Fibroblast of lung (primary cell): ENCODE measurements at regions not wholly inside any gene's neighbourhood (a gene's known extent, or its start where the extent isn't known, plus 50 kb on each side); places are given as distances from the start of the nearest gene placed in this dataset.

Experiments
- EZH2 ChIP-seq: IDR thresholded peaks from 2 replicates; pipeline ENCODE4 v1.5.1; 2012; ENCODE audit warnings: low read length, control low read depth, mild to moderate bottlenecking; ENCODE audit errors: missing control alignments
- TF ChIP-seq, protein P1 (sequence below), 2 donors: IDR thresholded peaks in 1 of 2; conservative IDR thresholded peaks in 1 of 2; 1 replicate in 1 of 2; 2 replicates in 1 of 2; pipeline ENCODE4 v1.5.1; 2011 to 2012; ENCODE audit warnings: low read length in 2 of 2, control low read depth in 1 of 2, inconsistent platforms in 1 of 2, low read depth in 1 of 2, mild to moderate bottlenecking in 1 of 2

DNA sequence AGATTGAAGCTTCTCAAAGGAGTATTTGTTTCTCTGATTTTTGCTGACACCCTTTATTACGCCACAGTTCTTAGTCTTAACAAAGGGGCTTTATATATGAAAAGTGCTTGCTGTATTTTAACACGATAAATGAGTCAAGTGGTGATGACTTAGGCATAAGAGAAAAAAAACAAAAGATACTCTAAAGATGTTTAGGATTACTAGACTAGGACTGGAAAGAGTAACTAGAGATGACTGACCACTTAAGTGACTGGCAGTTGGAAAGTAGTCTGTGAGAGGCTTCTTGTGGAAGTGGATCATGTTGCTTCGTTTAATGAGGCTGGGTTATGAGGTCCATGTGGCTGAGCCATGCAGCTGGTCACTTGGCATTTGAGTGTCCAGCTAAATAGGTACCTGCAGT is 69.4 kb upstream of the ACTBL2 start:
- TF ChIP-seq, protein P1, sequence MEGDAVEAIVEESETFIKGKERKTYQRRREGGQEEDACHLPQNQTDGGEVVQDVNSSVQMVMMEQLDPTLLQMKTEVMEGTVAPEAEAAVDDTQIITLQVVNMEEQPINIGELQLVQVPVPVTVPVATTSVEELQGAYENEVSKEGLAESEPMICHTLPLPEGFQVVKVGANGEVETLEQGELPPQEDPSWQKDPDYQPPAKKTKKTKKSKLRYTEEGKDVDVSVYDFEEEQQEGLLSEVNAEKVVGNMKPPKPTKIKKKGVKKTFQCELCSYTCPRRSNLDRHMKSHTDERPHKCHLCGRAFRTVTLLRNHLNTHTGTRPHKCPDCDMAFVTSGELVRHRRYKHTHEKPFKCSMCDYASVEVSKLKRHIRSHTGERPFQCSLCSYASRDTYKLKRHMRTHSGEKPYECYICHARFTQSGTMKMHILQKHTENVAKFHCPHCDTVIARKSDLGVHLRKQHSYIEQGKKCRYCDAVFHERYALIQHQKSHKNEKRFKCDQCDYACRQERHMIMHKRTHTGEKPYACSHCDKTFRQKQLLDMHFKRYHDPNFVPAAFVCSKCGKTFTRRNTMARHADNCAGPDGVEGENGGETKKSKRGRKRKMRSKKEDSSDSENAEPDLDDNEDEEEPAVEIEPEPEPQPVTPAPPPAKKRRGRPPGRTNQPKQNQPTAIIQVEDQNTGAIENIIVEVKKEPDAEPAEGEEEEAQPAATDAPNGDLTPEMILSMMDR (conservative IDR thresholded peaks at IDR 0.05 in 1 of 2, IDR thresholded peaks at IDR 0.05 in 1 of 2; ENCODE audit: low read depth in 1 of 2, low read length in 2 of 2) = no peak
- TF ChIP-seq EZH2 = no peak
